Adrenal gland (tissue), 5 donors: ENCODE measurements at regions not wholly inside any gene's neighbourhood (a gene's known extent, or its start where the extent isn't known, plus 50 kb on each side); places are given as distances from the start of the nearest gene placed in this dataset.

ENCODE experiments used
- POLR2A ChIP-seq, 2 donors: fragments of 450-650 bp; IDR thresholded peaks; one replicate each; pipeline ENCODE4 v1.6.1; 2017; ENCODE audit warnings: antibody characterized with exemption in 2 of 2, mild to moderate bottlenecking in 2 of 2, moderate library complexity in 1 of 2
- TF ChIP-seq, protein P1 (sequence below), 6 experiments: fragments of 450-650 bp in 4 of 6; fragments of 200-600 bp in 2 of 6; sonication (generic) in 1 of 6; IDR thresholded peaks; 1 replicate in 5 of 6; 2 replicates in 1 of 6; pipeline versions ENCODE4 v1.5.1 to v1.8.0; 2016 to 2021; ENCODE audit warnings: antibody characterized with exemption in 6 of 6, mild to moderate bottlenecking in 2 of 6, moderate library complexity in 1 of 6
- donor health status: DM: no; HTN: no; CAD: no.

DNA sequence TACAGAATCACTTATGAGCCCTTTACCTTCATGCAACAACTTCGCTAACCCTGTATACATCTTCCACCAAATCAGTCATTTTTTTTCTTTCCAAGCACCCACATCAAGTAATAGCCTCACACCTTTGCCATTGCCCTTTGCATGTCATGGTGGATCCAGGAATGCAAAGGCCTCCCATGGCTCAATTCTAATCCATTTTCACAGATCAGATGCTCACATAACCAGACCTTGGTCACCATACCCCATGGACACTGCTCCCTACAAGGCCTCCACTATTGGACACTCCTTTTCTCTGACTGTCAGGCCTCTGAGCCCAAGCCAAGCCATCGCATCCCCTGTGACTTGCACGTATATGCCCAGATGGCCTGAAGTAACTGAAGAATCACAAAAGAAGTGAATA, 179.5 kb downstream of the RASEF start:
- no peak for TF ChIP-seq POLR2A (IDR thresholded peaks at IDR 0.05)
- TF ChIP-seq, protein P1, sequence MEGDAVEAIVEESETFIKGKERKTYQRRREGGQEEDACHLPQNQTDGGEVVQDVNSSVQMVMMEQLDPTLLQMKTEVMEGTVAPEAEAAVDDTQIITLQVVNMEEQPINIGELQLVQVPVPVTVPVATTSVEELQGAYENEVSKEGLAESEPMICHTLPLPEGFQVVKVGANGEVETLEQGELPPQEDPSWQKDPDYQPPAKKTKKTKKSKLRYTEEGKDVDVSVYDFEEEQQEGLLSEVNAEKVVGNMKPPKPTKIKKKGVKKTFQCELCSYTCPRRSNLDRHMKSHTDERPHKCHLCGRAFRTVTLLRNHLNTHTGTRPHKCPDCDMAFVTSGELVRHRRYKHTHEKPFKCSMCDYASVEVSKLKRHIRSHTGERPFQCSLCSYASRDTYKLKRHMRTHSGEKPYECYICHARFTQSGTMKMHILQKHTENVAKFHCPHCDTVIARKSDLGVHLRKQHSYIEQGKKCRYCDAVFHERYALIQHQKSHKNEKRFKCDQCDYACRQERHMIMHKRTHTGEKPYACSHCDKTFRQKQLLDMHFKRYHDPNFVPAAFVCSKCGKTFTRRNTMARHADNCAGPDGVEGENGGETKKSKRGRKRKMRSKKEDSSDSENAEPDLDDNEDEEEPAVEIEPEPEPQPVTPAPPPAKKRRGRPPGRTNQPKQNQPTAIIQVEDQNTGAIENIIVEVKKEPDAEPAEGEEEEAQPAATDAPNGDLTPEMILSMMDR (IDR thresholded peaks at IDR 0.05), result no peak
